Astrocyte of the cerebellum (primary cell): ENCODE measurements at regions not wholly inside any gene's neighbourhood (a gene's known extent, or its start where the extent isn't known, plus 50 kb on each side); places are given as distances from the start of the nearest gene placed in this dataset.

Experiments
- DNase-seq: peaks from one replicate; pipeline ENCODE4 v3.0.0-alpha.2; 2011; ENCODE audit warnings: low read depth
- H3K4me3 ChIP-seq: 2 replicates; pipeline ENCODE4 v1.5.1; 2011; ENCODE audit warnings: mild to moderate bottlenecking, low read depth, low read length, moderate library complexity
- in situ Hi-C: cut with HindIII; loops from 2 replicates; pipeline ENCODE4 v1.10.0; 2017; ENCODE audit warnings: low sequenced_read_pairs
- TF ChIP-seq, protein P1 (sequence below): IDR thresholded peaks from 2 replicates; pipeline ENCODE4 v1.5.1; 2012; ENCODE audit warnings: low read length, low read depth, moderate library complexity, mild to moderate bottlenecking; ENCODE audit errors: missing control alignments

- no peak overlapping the region for H3K4me3 ChIP-seq
- no peak for DNase-seq
- in situ Hi-C loops = no loop called here
- TF ChIP-seq, protein P1, sequence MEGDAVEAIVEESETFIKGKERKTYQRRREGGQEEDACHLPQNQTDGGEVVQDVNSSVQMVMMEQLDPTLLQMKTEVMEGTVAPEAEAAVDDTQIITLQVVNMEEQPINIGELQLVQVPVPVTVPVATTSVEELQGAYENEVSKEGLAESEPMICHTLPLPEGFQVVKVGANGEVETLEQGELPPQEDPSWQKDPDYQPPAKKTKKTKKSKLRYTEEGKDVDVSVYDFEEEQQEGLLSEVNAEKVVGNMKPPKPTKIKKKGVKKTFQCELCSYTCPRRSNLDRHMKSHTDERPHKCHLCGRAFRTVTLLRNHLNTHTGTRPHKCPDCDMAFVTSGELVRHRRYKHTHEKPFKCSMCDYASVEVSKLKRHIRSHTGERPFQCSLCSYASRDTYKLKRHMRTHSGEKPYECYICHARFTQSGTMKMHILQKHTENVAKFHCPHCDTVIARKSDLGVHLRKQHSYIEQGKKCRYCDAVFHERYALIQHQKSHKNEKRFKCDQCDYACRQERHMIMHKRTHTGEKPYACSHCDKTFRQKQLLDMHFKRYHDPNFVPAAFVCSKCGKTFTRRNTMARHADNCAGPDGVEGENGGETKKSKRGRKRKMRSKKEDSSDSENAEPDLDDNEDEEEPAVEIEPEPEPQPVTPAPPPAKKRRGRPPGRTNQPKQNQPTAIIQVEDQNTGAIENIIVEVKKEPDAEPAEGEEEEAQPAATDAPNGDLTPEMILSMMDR = no peak
These were observed 184.4 kb downstream of the HLX start for GRCh38 chr1:221063651-221064050.

- TF ChIP-seq, protein P1 = no peak
- in situ Hi-C loops = no loop called here
- no peak overlapping the region for H3K4me3 ChIP-seq
- DNase-seq = no peak
These were observed 187.2 kb downstream of the HLX start for GRCh38 chr1:221066351-221067001.

DNA sequence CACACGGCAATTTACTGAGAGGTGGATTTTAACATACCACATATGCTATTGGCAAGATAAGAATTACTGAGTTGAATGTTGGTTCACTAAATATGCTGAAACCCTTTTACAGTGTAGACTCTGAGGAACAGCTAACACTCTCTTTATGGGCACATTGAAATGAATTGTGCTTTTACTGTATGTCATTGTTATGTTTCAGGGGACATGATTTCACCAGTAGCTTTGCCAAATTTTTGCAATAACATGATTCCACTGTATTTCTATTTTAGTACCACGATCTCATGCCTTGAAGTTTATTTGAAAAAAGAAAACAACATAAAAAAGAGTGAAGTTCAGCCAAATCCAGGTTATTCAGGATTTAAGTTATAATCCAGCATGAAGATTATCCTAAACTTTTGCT is 188.5 kb downstream of the HLX start:
- no peak for DNase-seq
- no peak overlapping the region for H3K4me3 ChIP-seq
- in situ Hi-C loops = no loop called here
- TF ChIP-seq, protein P1 = no peak

DNA sequence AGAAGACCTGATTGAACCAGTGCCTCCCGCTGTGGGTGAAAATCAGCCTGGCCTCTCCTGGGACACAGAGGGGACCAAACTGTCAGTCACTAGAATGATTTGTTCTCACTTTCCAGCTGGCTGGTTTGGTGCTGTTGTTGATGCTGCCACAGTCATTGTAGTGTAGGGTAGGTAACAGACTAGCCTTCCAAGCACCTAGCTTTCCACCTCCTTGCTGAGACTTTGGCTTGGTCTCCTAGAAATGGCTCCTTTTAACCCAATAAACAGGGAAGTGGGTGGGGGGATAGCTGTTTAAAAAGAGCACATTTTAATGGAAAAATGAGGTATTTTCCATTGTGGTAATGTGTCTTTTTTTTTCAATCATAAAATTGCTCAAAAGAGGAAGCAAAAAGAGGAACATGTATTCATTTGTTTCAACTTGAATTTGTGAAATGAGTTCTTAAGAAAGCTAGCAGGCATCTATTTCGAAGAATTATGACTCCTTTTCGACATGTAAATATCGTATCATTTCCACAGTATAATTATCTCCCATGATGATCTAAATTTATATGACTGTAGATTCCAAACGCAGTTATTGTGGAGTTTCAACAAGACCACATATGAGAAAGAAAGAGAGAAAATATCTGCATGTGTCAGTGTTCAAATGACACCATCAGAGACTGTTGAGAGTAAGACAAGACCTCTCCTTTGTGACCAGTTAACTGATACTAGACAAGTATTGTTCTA is 190.1 kb downstream of the HLX start:
- in situ Hi-C loops = no loop called here
- TF ChIP-seq, protein P1 = no peak
- no peak overlapping the region for H3K4me3 ChIP-seq
- DNase-seq = no peak

DNA sequence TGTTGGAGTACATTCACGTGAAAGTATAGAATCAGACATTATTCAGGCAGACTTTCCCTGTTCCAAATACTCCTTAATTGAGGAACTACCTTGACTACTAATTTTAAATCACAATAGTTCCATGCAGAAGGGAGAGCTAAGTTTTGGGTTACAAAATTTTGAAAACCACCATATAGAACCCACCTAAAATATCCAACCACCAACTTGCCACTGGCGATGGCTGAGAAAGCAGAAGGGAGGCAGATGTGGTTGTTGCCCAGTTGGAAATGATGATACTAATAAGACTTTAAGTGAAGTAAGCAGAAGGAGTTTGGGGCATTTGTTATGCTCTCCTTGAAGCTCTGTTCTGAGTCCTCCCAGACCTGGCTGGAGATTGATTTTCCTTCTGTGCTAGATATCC is 190.7 kb downstream of the HLX start:
- H3K4me3 ChIP-seq = no peak overlapping the region
- DNase-seq = no peak
- TF ChIP-seq, protein P1 = no peak
- in situ Hi-C loops = no loop called here

- in situ Hi-C loops = no loop called here
- no peak for DNase-seq
- TF ChIP-seq, protein P1 = no peak
- H3K4me3 ChIP-seq = no peak overlapping the region
These were observed 192.5 kb downstream of the HLX start for GRCh38 chr1:221071777-221072176.
